ENCODE measurements at regions not wholly inside any gene's neighbourhood (a gene's known extent, or its start where the extent isn't known, plus 50 kb on each side); places are given as distances from the start of the nearest gene placed in this dataset.
"Not testable (repeated sequence)": the region's sequence is repeated elsewhere in the genome, so short reads cannot be mapped to it uniquely, and the experiment has no call there.

DNA sequence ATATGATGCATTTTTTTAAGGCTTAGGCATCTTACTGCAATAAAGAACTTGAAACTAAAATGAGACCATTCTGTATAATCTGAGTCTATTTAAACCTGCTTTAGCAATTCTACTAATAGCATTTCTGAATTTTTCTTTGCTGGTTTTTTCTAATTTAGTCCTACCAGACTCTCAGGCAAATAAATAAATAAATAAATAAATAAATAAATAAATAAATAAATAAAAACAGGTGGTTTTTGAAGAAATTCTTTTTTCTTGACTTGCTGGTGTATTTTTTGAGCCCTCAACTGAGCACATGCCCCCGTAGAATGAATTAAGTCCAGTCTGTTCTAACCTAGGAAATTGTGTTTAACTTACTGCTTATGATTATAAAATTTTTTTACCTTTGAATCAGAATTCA lies 134.7 kb upstream of the FOXP2 start:
- DNase-seq = no peak

DNA sequence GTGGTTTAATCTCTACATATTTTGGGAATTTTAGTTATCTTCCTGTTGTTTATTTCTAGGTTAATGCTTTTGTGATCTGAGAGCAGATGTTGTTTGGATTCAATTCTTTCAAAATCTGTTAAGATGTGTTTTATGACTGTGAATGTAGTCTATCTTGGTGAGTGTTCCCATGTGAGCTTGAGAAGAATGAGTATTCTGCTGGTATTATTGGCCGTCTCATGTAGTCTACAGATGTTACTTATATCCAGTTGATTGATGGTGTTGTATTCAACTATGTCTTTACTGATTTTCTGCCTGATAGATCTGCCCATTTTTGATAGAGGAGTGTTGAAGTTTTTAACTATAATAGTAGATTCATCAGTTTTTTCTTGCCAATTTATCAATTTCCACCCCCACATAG lies 141.4 kb upstream of the FOXP2 start:
- DNase-seq = no peak

DNA sequence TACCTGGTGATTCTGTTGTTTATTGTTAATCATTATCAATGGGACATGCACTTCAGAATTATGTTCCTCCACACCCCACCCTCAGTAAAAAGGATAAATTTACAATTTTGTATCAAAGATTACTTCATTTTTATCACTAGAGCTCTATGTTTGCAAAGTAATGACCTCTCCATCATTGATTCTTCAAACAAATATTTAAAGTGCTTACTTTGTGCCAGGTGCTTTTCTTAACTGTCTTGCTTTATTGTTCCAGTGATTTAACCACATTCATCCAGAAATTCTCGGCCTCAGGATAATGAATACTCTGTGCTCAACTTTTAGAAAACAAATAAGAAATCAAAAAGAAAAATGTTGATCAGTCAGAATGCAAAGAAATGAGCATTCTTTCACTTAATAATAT lies 144.9 kb upstream of the FOXP2 start:
- no peak for DNase-seq

DNA sequence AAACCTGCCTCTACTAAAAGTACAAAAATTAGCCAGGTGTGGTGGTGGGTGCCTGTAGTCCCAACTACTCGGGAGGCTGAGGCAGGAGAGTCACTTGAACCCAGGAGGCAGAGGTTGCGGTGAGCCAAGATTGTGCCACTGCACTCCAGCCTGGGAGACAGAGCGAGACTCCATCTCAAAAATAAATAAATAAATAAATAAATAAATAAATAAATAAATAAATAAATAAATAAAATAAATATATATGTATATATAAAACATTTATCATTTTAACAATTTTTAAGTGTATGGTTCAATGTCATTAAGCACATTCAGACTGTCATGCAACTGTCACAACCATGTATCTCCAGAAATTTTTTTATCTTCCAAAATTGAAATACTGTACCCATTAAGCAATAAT lies 147.1 kb upstream of the FOXP2 start:
- DNase-seq = not testable (repeated sequence)

DNA sequence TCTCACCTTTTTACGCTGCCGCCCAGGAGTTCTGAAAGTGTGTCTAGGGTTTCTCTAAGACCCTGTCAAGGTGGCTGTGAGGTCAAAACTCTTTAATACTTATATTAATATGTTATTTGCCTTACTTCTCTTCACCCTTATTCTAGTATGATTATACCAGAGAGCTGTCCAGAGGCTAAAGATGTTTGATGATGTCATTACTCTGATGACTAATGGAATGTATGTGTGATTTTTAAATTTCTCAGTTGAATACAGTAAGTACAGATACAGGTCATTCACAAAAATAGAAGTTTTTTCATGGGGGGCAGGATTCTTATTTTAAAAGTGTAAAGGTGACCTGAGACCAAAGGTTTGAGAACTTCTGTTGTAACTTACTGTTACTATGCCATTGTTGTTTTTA lies 150.6 kb upstream of the FOXP2 start:
- no peak for DNase-seq

DNA sequence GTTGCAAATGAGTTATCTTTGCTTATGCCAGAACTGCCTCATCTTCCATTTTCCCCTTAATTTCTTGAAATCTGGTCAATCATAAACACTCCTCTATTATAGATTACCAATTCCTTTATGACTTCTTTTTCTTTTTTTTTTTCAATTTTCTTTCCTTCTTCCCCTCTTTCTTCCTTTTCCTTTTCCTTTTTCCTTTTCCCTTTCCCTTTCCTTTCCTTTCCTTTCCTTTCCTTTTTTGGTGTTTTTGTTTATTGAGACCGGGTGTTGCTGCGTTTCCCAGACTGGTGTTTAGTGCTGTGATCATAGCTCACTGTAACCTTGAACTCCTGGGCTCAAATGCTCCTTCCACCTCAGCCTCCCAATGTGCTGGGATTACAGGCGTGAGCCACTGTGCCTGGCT lies 151.4 kb upstream of the FOXP2 start:
- DNase-seq = no peak

DNA sequence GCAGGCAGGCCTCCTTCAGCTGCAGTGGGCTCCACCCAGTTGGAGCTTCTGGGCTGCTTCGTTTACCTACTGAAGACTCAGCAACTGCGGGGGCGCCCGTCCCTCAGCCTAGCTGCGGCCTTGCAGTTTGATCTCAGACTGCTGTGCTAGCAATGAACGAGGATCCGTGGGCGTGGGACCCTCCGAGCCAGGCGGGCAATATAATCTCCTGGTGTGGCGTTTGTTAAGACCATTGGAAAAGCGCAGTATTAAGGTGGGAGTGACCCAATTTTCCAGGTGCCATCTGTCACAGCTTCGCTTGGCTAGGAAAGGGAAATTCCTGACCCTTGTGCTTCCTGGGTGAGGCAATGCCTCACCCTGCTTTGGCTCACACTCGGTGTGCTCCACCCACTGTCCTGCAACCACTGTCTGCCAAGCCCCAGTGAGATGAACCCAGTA lies 159.2 kb upstream of the FOXP2 start:
- no peak for DNase-seq

DNA sequence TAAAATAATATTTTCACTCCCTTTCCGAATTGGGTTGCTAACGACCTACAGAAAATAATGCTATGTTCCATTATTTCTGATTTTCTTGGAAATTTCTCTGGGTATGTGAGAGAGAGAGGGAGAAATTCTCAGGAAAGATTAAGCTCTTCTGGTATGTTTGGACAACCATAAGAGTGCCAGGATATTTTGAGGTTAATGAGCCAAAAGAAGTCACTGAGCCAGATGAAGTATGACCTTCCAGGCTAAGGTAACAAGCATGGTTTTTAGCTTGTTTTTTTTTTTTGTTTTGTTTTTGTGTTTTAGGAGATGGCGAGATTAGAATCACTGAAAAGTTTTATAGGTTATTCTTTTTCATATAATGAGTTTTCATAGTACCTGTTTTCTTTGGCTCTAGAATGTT lies 171.0 kb upstream of the FOXP2 start:
- DNase-seq = no peak

DNA sequence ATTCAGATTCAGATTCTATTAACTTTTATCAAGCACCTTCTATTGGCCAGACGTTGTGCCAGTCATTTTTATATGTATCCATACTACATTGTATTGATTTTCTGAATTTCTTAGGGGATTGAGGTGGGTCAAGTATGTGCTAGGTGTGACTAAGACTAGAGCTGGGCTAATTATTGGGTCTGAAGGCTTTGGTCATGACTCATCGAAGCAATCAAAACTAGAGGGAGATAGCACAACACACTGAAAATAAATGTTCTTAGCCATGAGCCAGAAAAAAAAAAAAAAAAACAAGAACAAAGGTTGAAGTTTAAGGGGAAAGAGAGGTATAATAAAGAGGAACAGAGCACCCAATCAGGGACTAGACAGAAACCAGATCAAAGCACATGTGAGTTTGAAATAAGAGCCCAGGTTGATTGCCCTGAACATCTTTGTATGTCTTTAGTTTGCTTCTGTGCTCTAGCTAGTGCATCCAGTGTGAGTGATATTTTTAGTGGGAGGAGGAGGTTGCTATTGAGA lies 171.6 kb upstream of the FOXP2 start:
- DNase-seq = no peak

DNA sequence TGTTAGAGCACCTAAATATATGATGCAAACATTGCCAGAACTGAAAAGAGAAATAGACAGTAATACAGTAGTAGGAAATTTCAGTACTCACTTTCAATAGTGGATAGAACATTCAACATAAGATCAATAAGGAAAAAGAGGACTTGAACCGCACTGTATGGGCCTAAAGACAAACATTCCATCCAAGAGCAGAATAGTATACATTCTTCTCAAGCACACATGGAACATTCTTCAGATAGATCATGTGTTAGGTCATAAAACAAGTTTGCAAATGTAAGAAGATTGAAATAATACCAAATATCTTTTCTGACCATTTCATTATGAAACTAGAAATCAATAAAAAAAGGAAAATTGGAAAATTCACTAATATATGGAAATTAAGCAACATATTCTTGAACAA lies 185.4 kb upstream of the FOXP2 start:
- no peak for DNase-seq

DNA sequence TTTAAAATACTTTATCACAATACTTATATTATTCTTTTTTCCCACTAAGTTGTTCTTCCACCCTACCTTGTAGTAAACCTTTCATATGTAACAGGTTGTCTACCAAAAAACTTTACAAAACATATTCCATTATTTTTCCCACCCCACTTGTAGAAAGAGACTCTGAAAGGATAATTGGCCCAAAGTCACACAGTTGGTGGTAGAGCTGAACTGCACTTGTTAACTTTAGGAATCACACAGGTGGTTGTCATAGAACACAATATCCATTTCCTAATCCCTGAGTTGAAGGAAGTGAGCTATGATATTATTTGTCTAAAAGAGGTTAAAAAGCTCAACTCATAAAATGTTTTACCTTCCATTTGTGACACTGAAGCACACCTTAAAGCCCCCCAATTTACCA lies 188.8 kb upstream of the FOXP2 start:
- DNase-seq = no peak

DNA sequence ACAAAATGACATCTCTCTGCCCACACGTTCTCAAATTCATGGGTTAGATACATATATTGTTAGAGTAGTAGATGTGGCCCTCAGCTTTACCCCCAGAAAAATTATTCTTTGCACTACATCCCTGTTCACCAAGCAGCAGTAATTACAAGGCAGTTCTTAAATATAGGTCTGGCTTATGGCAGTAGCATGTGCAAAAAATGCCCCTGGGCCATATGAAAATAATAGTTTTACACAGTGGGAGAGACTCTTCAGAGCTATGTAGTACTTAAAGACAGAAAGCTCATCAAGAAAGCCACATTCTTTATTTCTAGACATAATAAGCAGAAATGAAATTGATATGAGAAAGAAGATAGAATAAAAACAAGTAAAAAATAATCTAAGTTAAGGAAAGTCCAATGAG lies 196.3 kb upstream of the FOXP2 start:
- no peak for DNase-seq

DNA sequence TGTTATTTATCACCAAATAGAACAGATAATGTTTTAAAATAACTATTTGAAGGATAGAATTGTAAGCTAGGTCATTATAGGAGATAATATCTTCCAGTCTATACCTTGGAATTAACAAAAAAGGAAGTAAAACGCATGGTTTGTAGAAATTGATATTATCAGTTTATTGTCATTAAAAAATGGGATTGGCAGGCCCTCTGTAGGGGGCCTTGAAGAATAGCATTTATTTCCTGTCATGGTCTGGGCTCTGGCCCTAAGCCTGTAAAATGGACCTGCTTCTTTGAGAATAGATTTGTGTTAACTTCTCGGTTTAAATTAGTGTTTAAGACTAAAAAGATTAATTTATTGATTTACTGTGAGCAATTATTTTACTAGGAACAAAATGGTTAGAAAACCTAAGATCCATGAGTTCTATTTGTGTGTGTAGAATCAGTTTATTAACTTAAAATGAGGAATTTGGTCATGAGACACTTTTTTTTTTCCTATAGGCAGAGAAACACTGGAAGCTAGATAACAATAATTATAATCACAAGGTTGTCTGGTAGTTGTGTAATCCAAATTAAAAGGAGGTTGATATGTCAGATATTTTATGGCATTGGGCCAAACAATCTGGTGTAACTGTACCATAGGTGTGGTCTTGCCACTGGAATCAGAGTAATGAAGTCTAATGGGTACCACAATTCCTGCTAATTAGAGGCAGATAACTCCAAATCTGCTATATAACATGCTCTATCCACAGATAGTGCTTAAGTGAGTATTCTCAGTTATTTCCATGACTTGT lies 197.4 kb upstream of the FOXP2 start:
- no peak for DNase-seq

DNA sequence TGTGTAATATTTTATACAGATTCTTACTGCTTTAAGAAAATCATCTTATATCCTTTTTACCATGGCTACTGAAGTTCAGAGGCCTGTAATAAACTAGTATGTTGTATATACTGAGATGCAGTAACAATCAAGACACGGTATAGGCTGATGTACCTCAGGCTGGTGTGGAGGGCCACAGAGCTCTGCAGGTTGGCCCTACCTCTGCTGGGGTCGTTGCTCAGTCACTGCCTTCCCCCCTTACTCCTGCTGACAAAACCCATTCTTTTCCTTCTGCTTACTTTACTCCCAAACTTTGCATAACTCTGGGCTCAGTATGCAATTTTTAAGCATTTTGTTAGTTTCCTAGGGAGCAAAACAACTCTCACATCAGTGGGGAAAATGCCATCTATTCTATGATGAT lies 200.1 kb upstream of the FOXP2 start:
- no peak for DNase-seq

DNA sequence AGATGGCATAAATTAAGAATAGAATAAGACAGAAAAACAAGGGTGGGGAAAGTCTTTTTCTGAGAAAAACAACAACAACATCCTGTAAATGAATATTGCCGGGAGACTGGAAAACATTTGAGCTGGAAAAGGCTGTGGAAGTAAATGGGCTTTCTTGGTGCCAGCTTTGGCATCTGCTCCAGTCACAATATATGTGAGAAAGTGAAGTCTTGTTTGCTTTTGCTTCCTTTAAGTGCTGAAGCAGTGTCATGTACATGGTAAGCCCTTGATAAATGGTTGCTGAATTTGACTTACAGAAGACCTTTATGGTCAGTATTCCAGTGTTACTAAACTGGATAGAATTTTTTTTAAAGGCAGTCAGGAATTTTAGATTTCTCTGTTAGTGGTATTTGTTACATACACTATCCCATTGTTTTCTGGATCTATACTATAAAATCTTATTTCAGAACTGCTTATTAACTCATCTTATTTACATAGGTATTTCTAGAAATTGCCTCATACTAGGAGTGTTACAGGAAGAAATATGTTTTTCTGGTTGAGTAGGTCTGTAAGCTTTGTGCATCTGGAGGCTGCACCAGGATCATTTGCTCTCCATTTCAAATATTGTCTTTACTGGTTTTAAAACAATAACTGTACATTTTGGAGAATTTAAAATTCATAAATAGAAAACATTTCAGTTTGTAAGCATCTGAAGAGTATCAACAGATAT lies 201.7 kb upstream of the FOXP2 start:
- DNase-seq = no peak

DNA sequence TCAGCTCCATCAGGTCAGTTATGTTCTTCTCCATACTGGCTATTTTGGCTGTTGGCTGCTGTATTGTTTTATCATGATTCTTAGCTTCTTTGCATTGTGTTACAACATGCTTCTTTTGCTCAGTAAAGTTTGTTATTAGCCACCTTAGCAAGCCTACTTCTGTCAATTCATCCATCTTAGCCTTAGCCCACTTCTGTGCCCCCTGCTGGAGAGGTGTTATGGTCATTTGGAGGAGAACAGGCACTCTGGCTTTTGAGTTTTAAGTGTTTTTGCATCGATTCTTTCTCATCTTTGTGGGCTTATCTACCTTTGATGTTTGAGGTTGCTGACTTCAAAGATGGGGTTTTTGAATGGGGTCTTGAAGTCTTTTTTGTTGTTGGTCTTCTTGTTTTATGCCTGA lies 204.6 kb upstream of the FOXP2 start:
- DNase-seq = no peak

DNA sequence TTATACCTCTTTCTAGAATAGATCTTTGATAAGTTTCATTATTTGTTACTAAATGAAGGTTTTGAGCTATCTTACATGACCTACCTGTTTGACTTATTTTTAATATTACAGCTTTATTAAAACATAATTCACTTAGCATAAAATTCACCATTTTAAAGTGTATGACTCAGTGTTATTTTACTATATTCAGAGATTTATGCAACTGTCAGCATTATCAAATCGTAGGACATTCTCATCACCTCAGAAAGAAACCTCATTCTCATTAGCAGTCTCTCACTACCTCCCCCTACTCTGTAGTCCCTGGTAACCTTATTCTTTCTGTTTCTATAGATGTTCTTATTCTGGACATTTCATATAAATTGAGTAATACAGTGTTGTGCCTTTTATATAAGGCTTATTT lies 207.9 kb upstream of the FOXP2 start:
- DNase-seq = no peak

DNA sequence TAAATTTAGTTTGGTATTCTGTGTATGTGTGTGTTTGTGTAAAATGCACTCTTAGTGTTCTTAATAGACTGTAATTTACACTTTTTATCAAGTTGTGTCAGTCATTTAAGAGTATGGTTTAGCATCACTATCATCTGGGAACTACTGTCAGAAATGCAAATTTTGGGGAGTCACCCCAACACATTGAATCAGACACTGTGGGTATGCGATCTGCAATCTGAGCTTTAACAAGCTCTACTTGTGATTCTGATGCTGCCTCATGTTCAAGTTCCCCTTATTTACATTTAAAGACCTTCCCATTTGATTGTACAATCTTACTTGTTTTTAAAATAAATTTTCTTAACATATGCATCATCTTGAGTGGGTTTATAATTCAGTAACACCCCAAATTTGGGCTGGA lies 218.1 kb upstream of the FOXP2 start:
- no peak for DNase-seq

DNA sequence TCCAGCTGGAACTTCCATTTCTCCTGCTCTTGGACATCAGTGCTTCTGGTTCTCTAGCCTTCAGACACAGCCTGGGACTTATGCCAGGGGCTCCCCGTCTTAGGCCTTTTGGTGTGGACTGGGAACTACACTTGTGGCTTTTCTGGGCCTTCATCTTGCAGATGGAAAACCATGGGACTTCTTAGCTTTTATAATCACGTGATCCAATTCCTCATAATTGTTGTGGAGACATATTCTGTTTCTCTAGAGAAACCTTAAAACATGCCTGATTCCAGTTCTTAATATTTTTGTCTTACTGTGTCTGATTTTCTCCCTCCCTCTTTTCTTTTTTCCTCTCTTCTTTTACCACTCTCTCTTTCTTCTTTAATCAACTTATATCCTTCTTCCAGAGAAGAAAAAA lies 224.2 kb upstream of the FOXP2 start:
- DNase-seq = no peak

DNA sequence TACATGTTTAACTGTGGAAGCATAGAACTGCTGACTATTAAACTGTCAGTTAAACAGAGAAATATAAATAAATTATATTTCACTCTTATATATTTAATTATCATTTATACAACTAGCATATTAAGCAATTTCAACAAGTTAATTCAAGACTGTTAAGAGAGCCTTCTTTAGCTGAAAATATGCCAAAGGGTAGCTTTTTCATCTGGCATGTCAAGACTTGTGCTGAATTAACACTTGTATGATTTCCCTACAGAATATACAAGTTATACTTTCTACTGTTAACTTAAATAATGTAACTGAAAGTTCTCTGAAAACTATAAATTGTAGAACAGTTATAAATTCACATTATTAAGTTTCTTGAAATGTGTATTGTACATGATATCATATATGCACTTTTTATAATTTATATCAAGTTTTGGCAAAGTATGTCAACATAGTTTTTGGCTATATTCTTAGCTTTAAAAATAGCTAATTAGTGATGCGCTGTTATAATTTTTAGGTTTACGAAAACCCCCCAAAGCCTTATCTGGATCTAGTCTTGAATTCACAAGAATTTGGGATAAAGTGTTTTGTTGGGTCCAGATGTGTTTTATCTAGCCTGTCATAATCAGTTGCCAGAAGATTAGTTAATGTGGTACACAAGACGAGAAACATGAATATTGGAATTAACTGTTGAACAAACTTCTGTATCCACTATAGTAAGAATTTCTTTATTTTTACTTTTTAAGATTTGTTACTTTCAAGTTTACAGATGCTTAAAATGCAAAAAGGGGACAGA lies 231.1 kb upstream of the FOXP2 start:
- DNase-seq = no peak

DNA sequence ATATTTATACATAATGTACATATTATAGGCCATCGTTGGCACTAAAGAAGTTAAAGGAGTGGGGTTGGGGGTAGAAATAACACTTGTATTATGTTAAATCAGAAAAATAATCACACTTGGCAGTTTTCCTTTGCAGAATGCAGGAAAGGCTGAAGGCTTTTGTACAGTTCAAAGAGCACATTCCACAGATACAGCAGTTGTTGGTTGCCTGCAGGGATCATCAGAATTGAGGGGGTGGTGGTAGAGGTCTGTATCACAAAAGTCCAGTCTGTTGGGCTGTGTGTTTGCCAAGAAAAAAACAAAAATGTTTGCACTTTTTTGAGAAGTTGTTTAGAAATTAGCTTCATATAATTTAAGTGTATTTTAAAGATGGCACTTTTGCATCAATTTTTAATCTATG lies 231.8 kb upstream of the FOXP2 start:
- no peak for DNase-seq

DNA sequence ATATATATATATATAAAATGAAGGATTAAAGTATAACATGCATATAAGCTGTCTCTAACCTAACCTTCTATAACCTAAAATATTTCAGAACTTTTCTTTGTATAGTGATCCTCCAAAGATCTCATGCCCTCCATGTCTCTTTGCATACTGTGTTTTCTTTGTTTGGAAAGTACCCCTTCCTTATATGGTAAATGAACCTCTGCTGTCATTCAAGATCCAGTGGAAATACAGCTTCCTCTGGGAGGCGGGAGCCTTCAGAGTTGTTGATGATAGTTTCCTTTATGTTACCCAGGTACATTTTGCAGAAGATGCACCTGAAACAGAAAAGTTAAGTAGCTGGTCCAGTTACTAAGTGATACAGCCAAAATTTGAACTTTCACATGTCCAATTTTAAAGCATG lies 233.3 kb upstream of the FOXP2 start:
- no peak for DNase-seq

DNA sequence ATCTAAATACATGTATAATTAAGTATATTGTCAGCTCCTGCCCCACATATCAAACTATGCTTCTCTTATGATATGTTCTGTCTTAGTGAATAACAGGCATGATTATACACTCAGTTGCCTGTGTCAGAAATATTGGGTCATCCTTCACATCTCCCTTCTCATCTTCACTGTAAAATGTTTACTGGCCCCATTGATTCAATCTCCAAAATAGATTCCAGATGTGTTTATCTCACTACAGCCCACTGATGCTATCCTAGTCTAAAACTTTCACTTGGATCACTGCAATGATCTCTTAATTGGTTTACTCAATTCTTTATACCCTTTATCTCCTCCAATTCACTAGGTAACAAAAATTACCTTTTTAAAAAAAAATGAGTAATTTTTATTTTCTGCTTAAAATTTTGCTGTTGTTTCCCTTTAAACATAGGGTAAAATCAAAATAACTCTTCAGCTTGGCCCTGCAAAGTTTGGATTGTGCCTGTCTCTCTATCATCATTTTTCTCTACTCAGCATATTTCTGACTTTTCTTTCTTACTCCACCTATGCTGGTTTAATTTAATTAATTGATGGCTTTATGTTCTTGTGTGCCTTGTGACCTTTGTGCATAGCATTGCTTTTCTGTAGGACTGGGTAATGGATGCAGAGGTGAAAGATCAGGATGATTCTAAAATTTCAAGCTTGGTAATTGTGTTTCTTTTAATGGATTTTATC lies 233.9 kb upstream of the FOXP2 start:
- DNase-seq = no peak
